Astrocyte (in vitro differentiated cells and primary cell): ENCODE measurements at regions not wholly inside any gene's neighbourhood (a gene's known extent, or its start where the extent isn't known, plus 50 kb on each side); places are given as distances from the start of the nearest gene placed in this dataset.

ENCODE experiments used
- CTCF ChIP-seq: IDR thresholded peaks from 2 replicates; pipeline ENCODE4 v1.5.1; 2011; ENCODE audit warnings: low read depth, mild to moderate bottlenecking, inconsistent platforms, low read length, moderate library complexity; ENCODE audit not compliant: insufficient read depth
- EZH2 ChIP-seq: IDR thresholded peaks from 2 replicates; pipeline ENCODE4 v1.6.1; 2012; ENCODE audit warnings: mild to moderate bottlenecking, low read length, inconsistent platforms; ENCODE audit not compliant: insufficient read depth

DNA sequence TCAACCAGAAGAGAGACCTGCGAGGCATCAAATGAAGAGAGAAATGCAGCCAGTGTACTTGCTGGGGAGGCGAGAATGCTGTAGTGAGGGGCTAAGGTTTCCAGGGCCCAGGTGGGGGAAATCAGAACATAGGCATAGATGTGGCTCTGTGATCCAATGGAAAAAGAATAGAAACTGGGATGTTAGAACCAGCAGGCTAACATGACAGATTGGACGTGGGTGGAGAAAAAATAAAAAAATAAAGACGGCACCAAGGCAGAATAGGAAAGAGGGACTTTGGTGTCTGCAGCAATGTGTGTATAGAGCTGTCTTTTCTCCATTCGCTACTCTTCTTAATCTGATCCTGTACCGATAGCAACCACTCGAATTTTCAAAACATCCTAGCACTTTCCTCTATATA, 381.0 kb upstream of the NBEA start:
- TF ChIP-seq CTCF (no peak), EZH2 (no peak)
